ENCODE measurements at regions not wholly inside any gene's neighbourhood (a gene's known extent, or its start where the extent isn't known, plus 50 kb on each side); places are given as distances from the start of the nearest gene placed in this dataset.

- H3K27ac Mint-ChIP-seq = no peak overlapping the region
- peaks cover 3 to 5% of the 10 kb centered on the region in 2 donors for H3K9me3 Mint-ChIP-seq
- H3K27me3 Mint-ChIP-seq = no peaks in the 10 kb centered on the region
- no peak overlapping the region for H3K4me3 Mint-ChIP-seq
- DNase-seq (no peak), ATAC-seq (replicated peaks) (no peak)
- H3K36me3 Mint-ChIP-seq = no peaks in the 10 kb centered on the region
- no peaks in the 10 kb centered on the region for H3K4me1 Mint-ChIP-seq
These were observed 756.9 kb downstream of the FAT4 start for GRCh38 chr4:126071346-126072333.

GRCh38 chr4:126081336-126081735 lies 766.6 kb downstream of the FAT4 start:
- no peaks in the 10 kb centered on the region for H3K4me1 Mint-ChIP-seq
- H3K36me3 Mint-ChIP-seq = no peaks in the 10 kb centered on the region
- DNase-seq (no peak), ATAC-seq (replicated peaks) (no peak)
- no peaks in the 10 kb centered on the region for H3K27me3 Mint-ChIP-seq
- H3K9me3 Mint-ChIP-seq = peaks cover 3 to 13% of the 10 kb centered on the region in 2 donors
- no peak overlapping the region for H3K27ac Mint-ChIP-seq
- no peak overlapping the region for H3K4me3 Mint-ChIP-seq

- DNase-seq (no peak), ATAC-seq (replicated peaks) (no peak)
- Mint-ChIP-seq H3K27me3 (no peaks in the 10 kb centered on the region), H3K9me3 (peaks cover 3 to 9% of the 10 kb centered on the region in 2 donors), H3K4me3 (no peak overlapping the region), H3K36me3 (no peaks in the 10 kb centered on the region), H3K4me1 (no peaks in the 10 kb centered on the region), H3K27ac (no peak overlapping the region)
These were observed 771.3 kb downstream of the FAT4 start for GRCh38 chr4:126086041-126086440.

DNA sequence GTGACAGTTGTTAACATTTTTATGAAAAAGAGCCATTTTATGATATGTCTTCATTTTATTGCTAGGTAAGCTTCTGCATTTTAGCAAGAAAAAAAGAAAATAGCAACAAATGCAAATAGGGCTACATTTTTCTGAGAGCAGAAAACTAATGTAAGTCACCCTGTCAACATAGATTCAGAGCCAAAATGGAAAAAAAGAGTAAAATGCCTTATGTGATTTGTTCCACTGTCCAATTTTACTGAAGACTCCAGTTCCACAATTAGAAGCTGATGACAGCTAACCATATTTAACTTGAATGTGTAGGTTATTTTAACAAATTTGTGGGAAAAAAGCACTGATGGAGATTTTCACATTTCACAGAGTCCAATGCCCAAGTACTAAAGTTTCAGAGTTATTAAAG lies 772.3 kb downstream of the FAT4 start:
- H3K27me3 Mint-ChIP-seq = no peaks in the 10 kb centered on the region
- no peaks in the 10 kb centered on the region for H3K36me3 Mint-ChIP-seq
- peaks cover under 1 to 1% of the 10 kb centered on the region in 2 donors for H3K9me3 Mint-ChIP-seq
- DNase-seq = no peak
- no peak for ATAC-seq (replicated peaks)
- H3K4me1 Mint-ChIP-seq = no peaks in the 10 kb centered on the region
- H3K4me3 Mint-ChIP-seq = no peak overlapping the region
- H3K27ac Mint-ChIP-seq = no peak overlapping the region

- ATAC-seq (replicated peaks) = no peak
- Mint-ChIP-seq H3K4me3 (no peak overlapping the region), H3K4me1 (no peaks in the 10 kb centered on the region), H3K9me3 (peaks cover 0 to 3% of the 10 kb centered on the region in 2 donors), H3K36me3 (no peaks in the 10 kb centered on the region), H3K27me3 (no peaks in the 10 kb centered on the region), H3K27ac (no peak overlapping the region)
- DNase-seq = no peak
These were observed 782.5 kb downstream of the FAT4 start for GRCh38 chr4:126097155-126097799.

DNA sequence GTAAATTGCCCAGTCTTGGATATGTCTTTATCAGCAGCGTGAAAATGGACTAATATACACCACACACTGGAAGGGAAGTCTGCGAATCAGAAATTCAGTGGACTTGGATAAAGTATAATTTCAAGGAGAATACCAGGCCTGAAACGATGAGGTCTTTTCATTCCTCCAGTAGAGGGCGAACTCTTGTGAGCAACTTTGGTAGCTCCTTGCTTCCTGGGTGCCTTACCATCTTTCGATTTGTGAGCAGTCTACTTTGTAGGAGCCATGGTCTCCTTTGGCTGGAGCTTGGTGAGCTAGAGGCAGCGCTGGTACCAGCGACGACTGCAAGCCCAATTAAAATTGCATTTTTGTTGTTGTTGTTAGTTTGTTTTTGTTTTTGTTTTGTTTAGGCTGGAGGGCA lies 791.9 kb downstream of the FAT4 start:
- ATAC-seq (replicated peaks) (no peak), DNase-seq (no peak)
- Mint-ChIP-seq H3K27me3 (no peaks in the 10 kb centered on the region), H3K4me1 (no peaks in the 10 kb centered on the region), H3K9me3 (peaks cover 8 to 10% of the 10 kb centered on the region in 2 donors), H3K36me3 (no peaks in the 10 kb centered on the region), H3K27ac (no peak overlapping the region), H3K4me3 (no peak overlapping the region)

GRCh38 chr4:126109836-126110235 lies 795.1 kb downstream of the FAT4 start:
- DNase-seq (no peak), ATAC-seq (replicated peaks) (no peak)
- no peak overlapping the region for H3K27ac Mint-ChIP-seq
- H3K4me1 Mint-ChIP-seq = no peaks in the 10 kb centered on the region
- H3K9me3 Mint-ChIP-seq = peaks cover 15 to 19% of the 10 kb centered on the region in 2 donors
- H3K36me3 Mint-ChIP-seq = no peaks in the 10 kb centered on the region
- no peak overlapping the region for H3K4me3 Mint-ChIP-seq
- no peaks in the 10 kb centered on the region for H3K27me3 Mint-ChIP-seq

DNA sequence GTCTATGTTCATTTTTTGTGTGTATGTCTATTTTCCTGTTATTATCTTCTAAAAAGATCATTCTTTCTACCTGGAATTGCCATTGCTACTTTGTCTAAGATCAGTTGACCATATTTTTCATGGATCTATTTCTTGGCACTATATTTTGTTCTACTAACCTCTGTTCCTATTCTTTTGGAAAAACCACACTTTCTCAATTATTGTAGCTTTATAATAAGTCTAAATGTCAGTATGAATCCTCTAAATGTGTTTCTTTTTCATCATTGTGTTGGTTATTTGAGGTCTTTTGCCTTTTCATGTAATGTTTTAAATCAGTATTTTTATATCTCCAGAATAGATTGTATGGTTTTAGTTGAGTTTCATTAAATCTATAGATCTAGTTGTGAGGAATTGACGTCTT lies 798.3 kb downstream of the FAT4 start:
- H3K4me3 Mint-ChIP-seq = no peak overlapping the region
- H3K27me3 Mint-ChIP-seq = no peaks in the 10 kb centered on the region
- no peak for DNase-seq
- no peaks in the 10 kb centered on the region for H3K36me3 Mint-ChIP-seq
- no peaks in the 10 kb centered on the region for H3K4me1 Mint-ChIP-seq
- no peak for ATAC-seq (replicated peaks)
- peaks cover 18 to 19% of the 10 kb centered on the region in 2 donors for H3K9me3 Mint-ChIP-seq
- no peak overlapping the region for H3K27ac Mint-ChIP-seq

DNA sequence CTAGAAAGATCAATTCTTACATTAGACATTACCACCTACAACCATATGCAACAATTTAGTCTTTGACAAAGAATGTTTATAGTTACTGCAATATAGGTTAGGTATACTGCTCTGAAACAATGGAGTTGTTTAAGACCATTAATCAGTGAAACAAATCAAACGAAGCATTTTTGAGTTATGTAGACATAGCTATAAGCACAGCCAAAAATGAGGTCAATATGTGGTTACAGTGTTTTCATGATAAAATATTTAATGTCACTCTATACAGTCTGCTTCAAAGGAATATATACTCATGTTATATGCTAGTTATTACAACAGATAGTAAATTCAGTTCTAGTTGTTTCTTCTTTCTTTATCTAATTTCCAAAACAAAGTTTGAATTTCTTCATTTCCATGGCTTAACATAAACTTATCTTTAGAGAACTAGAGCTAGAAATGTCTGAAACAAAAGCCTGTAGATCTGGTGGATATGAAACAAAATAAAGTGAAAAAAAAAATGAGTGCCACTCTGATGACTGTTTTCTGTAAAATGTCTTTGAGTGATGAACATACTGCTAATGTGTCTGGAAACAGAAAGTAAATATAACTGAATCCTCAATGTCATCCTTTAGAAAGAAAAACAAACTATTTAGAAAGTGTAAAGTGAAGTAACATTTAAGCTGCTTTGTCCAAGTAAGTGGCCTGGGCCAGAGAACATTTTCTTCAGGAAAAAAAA lies 809.0 kb downstream of the FAT4 start:
- ATAC-seq (replicated peaks) = no peak
- H3K36me3 Mint-ChIP-seq = no peaks in the 10 kb centered on the region
- H3K4me1 Mint-ChIP-seq = no peaks in the 10 kb centered on the region
- H3K27ac Mint-ChIP-seq = no peak overlapping the region
- H3K27me3 Mint-ChIP-seq = no peaks in the 10 kb centered on the region
- no peak overlapping the region for H3K4me3 Mint-ChIP-seq
- no peak for DNase-seq
- H3K9me3 Mint-ChIP-seq = peaks cover 0 to 4% of the 10 kb centered on the region in 2 donors

DNA sequence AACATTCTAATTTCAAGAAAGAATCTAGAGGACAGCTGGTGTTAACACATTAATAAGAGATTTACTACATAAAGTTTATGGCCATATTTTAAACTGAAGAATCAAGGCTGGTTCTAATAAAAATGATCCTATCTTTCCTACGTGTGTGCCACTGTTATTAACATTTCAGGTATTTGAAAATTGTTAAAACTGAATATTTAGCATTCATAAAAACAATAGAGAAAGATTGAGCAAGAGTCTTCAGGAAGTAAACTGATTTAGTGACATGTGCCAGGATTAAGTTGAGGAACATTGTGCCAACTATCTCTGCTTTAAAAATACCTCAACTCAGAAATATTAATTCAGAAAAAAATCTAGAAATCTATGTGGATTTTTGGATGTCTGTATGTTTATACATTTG lies 810.1 kb downstream of the FAT4 start:
- Mint-ChIP-seq H3K4me3 (no peak overlapping the region), H3K9me3 (peaks cover 0 to 3% of the 10 kb centered on the region in 2 donors), H3K27me3 (no peaks in the 10 kb centered on the region), H3K27ac (no peak overlapping the region), H3K36me3 (no peaks in the 10 kb centered on the region), H3K4me1 (no peaks in the 10 kb centered on the region)
- ATAC-seq (replicated peaks) (no peak), DNase-seq (no peak)

GRCh38 chr4:126130215-126130614 lies 815.5 kb downstream of the FAT4 start:
- no peak for ATAC-seq (replicated peaks)
- DNase-seq = no peak
- H3K4me3 Mint-ChIP-seq = no peak overlapping the region
- no peaks in the 10 kb centered on the region for H3K27me3 Mint-ChIP-seq
- H3K4me1 Mint-ChIP-seq = no peaks in the 10 kb centered on the region
- no peaks in the 10 kb centered on the region for H3K36me3 Mint-ChIP-seq
- no peak overlapping the region for H3K27ac Mint-ChIP-seq
- peaks cover 4 to 7% of the 10 kb centered on the region in 2 donors for H3K9me3 Mint-ChIP-seq

- H3K4me3 Mint-ChIP-seq = no peak overlapping the region
- H3K9me3 Mint-ChIP-seq = peaks cover 1 to 3% of the 10 kb centered on the region in 2 donors
- H3K27me3 Mint-ChIP-seq = no peaks in the 10 kb centered on the region
- H3K4me1 Mint-ChIP-seq = no peaks in the 10 kb centered on the region
- no peaks in the 10 kb centered on the region for H3K36me3 Mint-ChIP-seq
- no peak overlapping the region for H3K27ac Mint-ChIP-seq
- no peak for DNase-seq
- no peak for ATAC-seq (replicated peaks)
These were observed 822.4 kb downstream of the FAT4 start for GRCh38 chr4:126136922-126137781.

- ATAC-seq (replicated peaks) (no peak), DNase-seq (no peak)
- Mint-ChIP-seq H3K27ac (no peak overlapping the region), H3K4me1 (no peaks in the 10 kb centered on the region), H3K27me3 (no peaks in the 10 kb centered on the region), H3K4me3 (no peak overlapping the region), H3K36me3 (no peaks in the 10 kb centered on the region), H3K9me3 (peaks cover 1 to 3% of the 10 kb centered on the region in 2 donors)
These were observed 823.0 kb downstream of the FAT4 start for GRCh38 chr4:126137782-126138170.
